IMR-90 (cell line): ENCODE measurements at regions not wholly inside any gene's neighbourhood (a gene's known extent, or its start where the extent isn't known, plus 50 kb on each side); places are given as distances from the start of the nearest gene placed in this dataset.

Source experiments
- FOS ChIP-seq: fragments of 150-350 bp; IDR thresholded peaks from 2 replicates; pipeline ENCODE4 v1.6.1; 2016; ENCODE audit warnings: low read depth, low read length
- POLR2A ChIP-seq: IDR thresholded peaks from 2 replicates; pipeline ENCODE4 v1.6.1; 2012; ENCODE audit warnings: mild to moderate bottlenecking, low read depth, low read length
- TF ChIP-seq, protein P1 (sequence below): conservative IDR thresholded peaks from 2 replicates; pipeline ENCODE4 v1.5.1; 2012; ENCODE audit warnings: mild to moderate bottlenecking, low read depth, low read length, improper control_type of control experiment

GRCh38 chr11:26779074-26779865 lies 57.4 kb upstream of the SLC5A12 start (continued):
- TF ChIP-seq, protein P1, sequence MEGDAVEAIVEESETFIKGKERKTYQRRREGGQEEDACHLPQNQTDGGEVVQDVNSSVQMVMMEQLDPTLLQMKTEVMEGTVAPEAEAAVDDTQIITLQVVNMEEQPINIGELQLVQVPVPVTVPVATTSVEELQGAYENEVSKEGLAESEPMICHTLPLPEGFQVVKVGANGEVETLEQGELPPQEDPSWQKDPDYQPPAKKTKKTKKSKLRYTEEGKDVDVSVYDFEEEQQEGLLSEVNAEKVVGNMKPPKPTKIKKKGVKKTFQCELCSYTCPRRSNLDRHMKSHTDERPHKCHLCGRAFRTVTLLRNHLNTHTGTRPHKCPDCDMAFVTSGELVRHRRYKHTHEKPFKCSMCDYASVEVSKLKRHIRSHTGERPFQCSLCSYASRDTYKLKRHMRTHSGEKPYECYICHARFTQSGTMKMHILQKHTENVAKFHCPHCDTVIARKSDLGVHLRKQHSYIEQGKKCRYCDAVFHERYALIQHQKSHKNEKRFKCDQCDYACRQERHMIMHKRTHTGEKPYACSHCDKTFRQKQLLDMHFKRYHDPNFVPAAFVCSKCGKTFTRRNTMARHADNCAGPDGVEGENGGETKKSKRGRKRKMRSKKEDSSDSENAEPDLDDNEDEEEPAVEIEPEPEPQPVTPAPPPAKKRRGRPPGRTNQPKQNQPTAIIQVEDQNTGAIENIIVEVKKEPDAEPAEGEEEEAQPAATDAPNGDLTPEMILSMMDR: no peak
- no peak for TF ChIP-seq POLR2A
- no peak for TF ChIP-seq FOS
